ENCODE measurements at regions not wholly inside any gene's neighbourhood (a gene's known extent, or its start where the extent isn't known, plus 50 kb on each side); places are given as distances from the start of the nearest gene placed in this dataset.

GRCh38 chr2:123958011-123958410, 67.1 kb upstream of the CNTNAP5 start:
- DNase-seq: no peak

GRCh38 chr2:123961576-123961975, 63.5 kb upstream of the CNTNAP5 start:
- no peak for DNase-seq

DNA sequence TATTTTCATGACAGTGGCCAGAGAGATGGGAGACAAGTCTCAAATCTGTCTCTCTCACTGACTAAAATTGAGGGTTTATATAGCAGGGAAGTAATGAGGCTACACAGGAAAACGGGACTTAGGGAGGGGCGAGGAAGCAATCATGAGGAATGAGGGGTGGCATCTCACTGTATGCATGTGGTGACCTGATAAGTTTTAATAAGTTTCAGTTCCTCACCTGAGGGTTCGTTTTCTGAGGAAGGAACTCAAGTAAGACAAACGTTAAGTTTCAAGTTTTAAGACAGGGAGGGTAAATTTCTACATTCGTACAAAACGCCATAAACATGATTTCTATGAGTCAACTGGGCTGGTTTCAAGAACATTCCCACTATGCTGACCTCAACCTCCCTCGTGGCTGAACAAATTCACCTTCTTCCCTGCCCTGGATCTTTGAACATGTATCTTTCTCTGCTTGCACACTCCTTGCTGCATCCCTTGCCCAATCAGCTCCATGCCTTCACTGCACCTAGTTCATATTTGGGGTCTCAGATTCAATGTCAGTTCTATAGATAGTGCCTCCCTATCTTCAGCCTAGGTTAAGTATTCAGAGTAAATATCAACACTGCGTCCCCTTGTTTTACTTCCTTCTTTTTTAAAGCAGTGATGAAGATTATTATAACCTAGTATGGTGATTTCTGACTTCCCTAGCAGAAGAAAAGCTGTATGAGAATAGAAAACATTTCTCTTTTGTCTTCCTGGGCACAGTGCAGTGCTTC, 53.3 kb upstream of the CNTNAP5 start:
- DNase-seq: no peak

Measured in hindlimb muscle (tissue), 1 donor.